ENCODE measurements at regions not wholly inside any gene's neighbourhood (a gene's known extent, or its start where the extent isn't known, plus 50 kb on each side); places are given as distances from the start of the nearest gene placed in this dataset.
"Not testable (repeated sequence)": the region's sequence is repeated elsewhere in the genome, so short reads cannot be mapped to it uniquely, and the experiment has no call there.

DNA sequence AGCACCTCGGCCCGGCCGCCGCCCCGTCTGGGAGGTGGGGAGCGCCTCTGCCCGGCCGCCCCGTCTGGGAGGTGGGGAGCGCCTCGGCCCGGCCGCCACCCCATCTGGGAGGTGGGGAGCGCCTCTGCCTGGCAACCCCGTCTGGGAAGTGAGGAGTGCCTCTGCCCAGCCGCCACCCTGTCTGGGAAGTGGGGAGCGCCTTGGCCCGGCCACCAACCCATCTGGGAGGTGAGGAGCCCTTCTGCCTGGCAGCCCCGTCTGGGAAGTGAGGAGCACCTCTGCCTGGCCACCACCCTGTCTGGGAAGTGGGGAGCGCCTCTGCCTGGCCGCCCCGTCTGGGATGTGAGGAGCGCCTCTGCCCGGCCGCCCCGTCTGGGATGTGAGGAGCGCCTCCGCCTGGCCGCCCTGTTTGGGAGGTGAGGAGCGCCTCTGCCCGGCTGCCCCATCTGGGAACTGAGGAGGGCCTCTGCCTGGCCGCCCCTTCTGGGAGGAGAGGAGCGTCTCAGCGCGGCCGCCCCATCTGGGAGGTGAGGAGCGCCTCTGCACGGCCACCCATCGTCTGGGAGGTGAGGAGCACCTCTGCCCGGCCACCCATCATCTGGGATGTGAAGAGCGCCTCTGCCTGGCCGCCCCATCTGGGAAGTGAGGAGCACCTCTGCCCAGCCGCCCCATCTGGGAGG lies 89.0 kb upstream of the SYT6 start:
- H3K36me3 Mint-ChIP-seq (ENCODE audit: insufficient read depth); H3K4me3 Mint-ChIP-seq; DNase-seq; ATAC-seq; H3K4me1 Mint-ChIP-seq (ENCODE audit: low read depth): not testable (repeated sequence)
- H3K9me3 Mint-ChIP-seq = peaks cover 16% of the 10 kb centered on the region
- H3K27me3 Mint-ChIP-seq (ENCODE audit: low read depth) = peaks cover 14% of the 10 kb centered on the region

DNA sequence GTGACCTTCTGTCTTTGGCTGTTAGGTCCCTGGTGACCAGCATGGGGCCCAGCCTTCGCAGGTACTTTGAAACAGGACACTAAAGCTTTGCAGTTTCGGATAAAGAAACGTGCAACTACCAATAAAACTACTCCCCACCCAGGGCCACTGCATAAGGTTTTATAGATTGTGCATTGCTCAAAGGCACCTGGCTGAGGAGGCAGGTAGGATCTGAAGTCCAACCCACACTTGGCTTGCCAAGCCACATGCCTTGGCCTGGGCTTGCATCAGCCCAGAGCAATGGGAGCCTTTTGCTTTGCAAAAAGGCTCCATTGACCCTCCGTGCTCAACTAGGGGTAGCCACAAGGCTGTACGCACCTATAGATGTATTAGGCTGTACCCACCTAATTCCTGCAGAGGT lies 84.4 kb upstream of the SYT6 start:
- peaks cover 1% of the 10 kb centered on the region for H3K36me3 Mint-ChIP-seq (ENCODE audit: insufficient read depth)
- peaks cover 2% of the 10 kb centered on the region for H3K4me1 Mint-ChIP-seq (ENCODE audit: low read depth)
- peaks cover 5% of the 10 kb centered on the region for H3K27me3 Mint-ChIP-seq (ENCODE audit: low read depth)
- DNase-seq (no peak), ATAC-seq (no peak)
- peaks cover 6% of the 10 kb centered on the region for H3K9me3 Mint-ChIP-seq
- H3K4me3 Mint-ChIP-seq = no peak overlapping the region

DNA sequence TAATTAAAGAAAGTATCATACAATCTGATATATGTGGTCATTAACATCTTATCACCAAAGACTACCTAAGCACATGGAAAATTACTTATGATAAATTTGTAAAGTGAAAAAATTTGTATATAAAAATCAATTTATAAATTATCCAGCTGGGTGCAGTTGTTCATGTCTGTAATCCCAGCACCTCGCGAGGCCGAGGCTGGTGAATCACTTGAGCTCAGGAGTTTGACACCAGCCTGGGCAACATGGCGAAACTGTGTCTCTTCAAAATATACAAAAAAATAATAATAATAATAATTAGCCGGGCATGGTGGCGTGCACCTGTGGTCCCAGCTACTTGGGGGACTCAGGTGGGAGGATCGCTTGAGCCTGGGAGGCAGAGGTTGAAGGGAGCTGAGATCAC lies 82.8 kb upstream of the SYT6 start:
- peaks cover 2% of the 10 kb centered on the region for H3K4me1 Mint-ChIP-seq (ENCODE audit: low read depth)
- peaks cover 6% of the 10 kb centered on the region for H3K9me3 Mint-ChIP-seq
- no peak for ATAC-seq
- no peak for DNase-seq
- peaks cover 1% of the 10 kb centered on the region for H3K36me3 Mint-ChIP-seq (ENCODE audit: insufficient read depth)
- no peak overlapping the region for H3K4me3 Mint-ChIP-seq
- H3K27me3 Mint-ChIP-seq (ENCODE audit: low read depth) = peaks cover 5% of the 10 kb centered on the region

DNA sequence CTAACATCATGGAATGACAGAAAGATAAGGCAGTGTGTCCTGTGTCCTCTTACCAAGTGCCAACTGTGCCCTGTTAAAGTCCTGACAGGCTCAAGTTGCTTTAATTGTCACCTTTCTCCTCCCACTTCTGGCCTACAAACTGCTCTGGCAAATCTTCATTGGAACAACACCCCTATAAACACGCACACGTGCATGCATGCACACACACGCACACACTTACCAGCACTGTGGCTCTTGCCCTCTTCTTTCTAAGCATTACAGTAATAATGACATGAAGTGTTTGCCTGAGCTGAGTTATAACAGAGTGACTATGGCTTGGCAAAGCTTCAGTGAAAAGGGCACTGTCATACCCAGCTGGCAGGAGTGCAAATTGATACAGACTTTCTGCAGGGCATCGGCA lies 82.3 kb upstream of the SYT6 start:
- Mint-ChIP-seq H3K4me1 (ENCODE audit: low read depth) (peaks cover 2% of the 10 kb centered on the region), H3K9me3 (peaks cover 4% of the 10 kb centered on the region), H3K36me3 (ENCODE audit: insufficient read depth) (peaks cover 1% of the 10 kb centered on the region), H3K27me3 (ENCODE audit: low read depth) (peaks cover 5% of the 10 kb centered on the region), H3K4me3 (no peak overlapping the region)
- ATAC-seq = no peak
- DNase-seq = no peak

DNA sequence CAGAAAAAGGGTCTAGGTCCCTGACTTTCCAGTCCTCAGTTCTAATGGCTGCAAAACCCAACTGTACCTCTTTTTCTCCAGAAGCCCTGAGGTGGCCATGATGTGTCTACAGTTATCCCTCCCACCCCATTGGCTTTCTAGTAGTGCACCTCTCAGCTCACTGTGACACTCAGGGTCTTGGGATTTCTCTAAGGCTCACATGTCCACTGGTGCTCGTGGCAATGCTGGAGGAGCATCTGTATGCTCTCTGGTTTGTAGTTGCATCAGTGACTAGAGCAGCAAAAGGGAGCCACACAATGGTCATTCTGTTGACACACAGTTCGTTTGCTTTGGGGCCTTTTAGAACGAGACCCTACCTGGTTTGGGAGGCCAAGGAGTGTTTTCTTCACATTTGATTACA lies 81.6 kb upstream of the SYT6 start:
- Mint-ChIP-seq H3K9me3 (no peaks in the 10 kb centered on the region), H3K36me3 (ENCODE audit: insufficient read depth) (no peaks in the 10 kb centered on the region), H3K4me3 (no peak overlapping the region), H3K4me1 (ENCODE audit: low read depth) (peaks cover 2% of the 10 kb centered on the region), H3K27me3 (ENCODE audit: low read depth) (peaks cover 5% of the 10 kb centered on the region)
- DNase-seq (no peak), ATAC-seq (no peak)

DNA sequence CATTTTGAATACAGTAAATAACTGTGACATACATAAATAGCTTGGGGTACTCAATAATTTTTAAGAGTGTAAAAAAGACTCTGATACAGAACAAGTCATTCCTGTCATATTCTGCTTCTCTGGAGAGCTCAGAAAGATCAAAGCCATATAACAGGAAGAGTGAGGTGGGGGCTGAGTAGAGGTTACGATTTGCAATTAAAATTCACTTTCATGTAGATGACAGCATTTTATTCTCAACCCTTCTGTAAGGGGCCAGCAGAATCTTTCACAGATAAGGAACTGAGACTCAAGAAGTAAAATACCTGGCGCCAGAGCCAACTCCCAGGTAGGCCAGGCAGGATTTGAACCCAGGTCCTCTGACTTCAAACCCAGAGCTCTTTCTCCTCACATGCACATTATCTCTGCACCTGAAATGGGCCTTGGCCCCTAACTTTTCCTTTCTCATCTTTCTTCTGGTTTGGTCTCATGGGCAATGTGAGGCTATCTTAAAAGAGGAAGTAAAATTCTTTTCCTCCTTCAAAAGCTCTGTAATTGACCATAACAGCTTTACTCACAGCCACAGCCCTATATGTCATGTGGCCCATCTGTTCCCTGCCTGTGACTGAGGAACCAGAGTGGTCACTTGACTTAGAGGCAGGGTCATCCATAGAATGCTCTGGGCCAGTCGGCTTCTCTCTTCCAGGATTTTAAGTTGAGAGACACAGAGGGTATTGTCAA lies 80.9 kb upstream of the SYT6 start:
- Mint-ChIP-seq H3K4me1 (ENCODE audit: low read depth) (peaks cover 2% of the 10 kb centered on the region), H3K9me3 (no peaks in the 10 kb centered on the region), H3K4me3 (no peak overlapping the region), H3K27me3 (ENCODE audit: low read depth) (peaks cover 5% of the 10 kb centered on the region), H3K36me3 (ENCODE audit: insufficient read depth) (no peaks in the 10 kb centered on the region)
- no peak for DNase-seq
- ATAC-seq = no peak

DNA sequence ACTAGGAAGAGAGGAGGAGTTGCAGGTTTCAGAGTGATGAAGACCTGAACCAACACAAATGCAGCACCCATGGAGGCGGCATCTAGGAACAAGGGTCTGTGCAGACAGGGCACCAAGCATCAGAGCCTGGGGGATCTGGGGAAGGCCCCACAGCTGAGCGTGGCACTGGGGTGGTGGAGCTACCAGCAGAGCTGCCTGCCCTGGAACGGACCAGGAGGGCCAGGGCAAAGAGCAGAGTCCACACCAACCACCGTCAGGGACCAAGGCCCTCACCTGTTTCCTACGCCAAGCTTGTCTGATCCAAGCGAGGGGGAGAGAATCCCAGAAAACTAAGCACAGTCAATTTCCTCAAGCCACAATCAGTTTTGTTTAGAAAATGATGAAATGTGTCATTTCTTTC lies 79.0 kb upstream of the SYT6 start:
- no peak overlapping the region for H3K4me3 Mint-ChIP-seq
- no peak for DNase-seq
- H3K4me1 Mint-ChIP-seq (ENCODE audit: low read depth) = peaks cover 2% of the 10 kb centered on the region
- no peaks in the 10 kb centered on the region for H3K36me3 Mint-ChIP-seq (ENCODE audit: insufficient read depth)
- peaks cover 2% of the 10 kb centered on the region for H3K27me3 Mint-ChIP-seq (ENCODE audit: low read depth)
- no peak for ATAC-seq
- no peaks in the 10 kb centered on the region for H3K9me3 Mint-ChIP-seq

DNA sequence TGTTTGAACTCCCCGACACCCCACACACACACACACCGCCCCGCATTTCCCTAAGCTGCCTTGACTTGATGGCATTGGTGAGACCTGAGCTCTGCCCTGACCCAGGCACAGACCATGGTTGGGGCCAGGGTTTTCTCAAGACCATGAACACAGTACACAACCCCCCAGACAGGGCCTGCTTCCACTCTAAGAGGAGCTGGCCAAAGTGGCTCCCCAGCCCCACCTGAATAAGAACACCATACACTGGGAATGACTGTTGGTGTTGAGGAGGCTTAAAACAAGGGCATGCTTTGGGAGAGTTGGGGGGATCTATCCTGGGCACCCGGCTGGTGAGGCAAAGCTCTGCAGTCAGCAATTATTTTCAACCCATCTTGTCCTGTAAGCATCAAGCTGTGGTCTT lies 77.6 kb upstream of the SYT6 start:
- DNase-seq = no peak
- H3K36me3 Mint-ChIP-seq (ENCODE audit: insufficient read depth) = no peaks in the 10 kb centered on the region
- peaks cover 2% of the 10 kb centered on the region for H3K4me1 Mint-ChIP-seq (ENCODE audit: low read depth)
- no peak overlapping the region for H3K4me3 Mint-ChIP-seq
- H3K9me3 Mint-ChIP-seq = no peaks in the 10 kb centered on the region
- peaks cover 2% of the 10 kb centered on the region for H3K27me3 Mint-ChIP-seq (ENCODE audit: low read depth)
- ATAC-seq = no peak

DNA sequence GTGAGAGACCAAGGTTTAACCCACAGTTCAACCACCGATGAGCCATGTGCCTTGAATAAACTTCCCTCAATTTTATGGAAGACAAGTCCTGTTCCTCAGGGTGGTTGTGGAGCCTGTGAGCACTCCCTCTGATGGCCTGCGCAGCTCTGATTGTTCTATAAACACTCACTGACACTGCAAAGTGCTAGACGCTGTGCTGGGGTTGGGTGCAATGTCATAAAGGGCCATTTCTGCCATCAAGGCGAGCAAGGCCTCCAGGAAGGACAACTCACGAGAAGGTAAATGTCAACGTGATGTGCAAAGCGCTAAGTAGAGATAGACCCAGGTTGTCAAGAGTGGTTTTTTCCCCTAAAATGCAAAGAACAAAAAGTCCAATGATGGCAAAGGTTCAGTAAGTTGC lies 75.7 kb upstream of the SYT6 start:
- ATAC-seq (no peak), DNase-seq (no peak)
- Mint-ChIP-seq H3K27me3 (ENCODE audit: low read depth) (peaks cover 2% of the 10 kb centered on the region), H3K4me1 (ENCODE audit: low read depth) (peaks cover 2% of the 10 kb centered on the region), H3K36me3 (ENCODE audit: insufficient read depth) (no peaks in the 10 kb centered on the region), H3K9me3 (no peaks in the 10 kb centered on the region), H3K4me3 (no peak overlapping the region)

DNA sequence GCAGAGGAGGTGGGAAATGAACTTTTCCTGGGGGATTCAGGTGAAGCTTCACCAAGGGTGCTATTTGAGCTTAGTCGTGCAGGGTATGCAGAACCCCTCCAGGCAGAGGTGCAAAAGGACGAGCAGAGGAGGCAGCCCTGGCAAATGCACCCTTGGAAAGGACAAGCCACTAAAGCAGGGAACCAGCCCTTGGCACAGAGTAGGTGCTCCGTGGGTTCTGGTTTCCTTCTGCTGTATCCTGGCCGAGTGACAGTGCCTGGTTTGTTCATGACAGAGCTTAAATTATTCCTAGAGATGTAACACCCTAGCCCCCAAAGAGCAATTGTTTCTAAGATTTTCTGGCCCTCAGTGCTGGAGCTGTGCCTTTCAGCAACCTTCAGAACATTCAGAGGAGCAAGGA lies 73.4 kb upstream of the SYT6 start:
- no peaks in the 10 kb centered on the region for H3K9me3 Mint-ChIP-seq
- H3K4me1 Mint-ChIP-seq (ENCODE audit: low read depth) = no peaks in the 10 kb centered on the region
- H3K36me3 Mint-ChIP-seq (ENCODE audit: insufficient read depth) = no peaks in the 10 kb centered on the region
- ATAC-seq = no peak
- peaks cover 2% of the 10 kb centered on the region for H3K27me3 Mint-ChIP-seq (ENCODE audit: low read depth)
- no peak for DNase-seq
- H3K4me3 Mint-ChIP-seq = no peak overlapping the region

DNA sequence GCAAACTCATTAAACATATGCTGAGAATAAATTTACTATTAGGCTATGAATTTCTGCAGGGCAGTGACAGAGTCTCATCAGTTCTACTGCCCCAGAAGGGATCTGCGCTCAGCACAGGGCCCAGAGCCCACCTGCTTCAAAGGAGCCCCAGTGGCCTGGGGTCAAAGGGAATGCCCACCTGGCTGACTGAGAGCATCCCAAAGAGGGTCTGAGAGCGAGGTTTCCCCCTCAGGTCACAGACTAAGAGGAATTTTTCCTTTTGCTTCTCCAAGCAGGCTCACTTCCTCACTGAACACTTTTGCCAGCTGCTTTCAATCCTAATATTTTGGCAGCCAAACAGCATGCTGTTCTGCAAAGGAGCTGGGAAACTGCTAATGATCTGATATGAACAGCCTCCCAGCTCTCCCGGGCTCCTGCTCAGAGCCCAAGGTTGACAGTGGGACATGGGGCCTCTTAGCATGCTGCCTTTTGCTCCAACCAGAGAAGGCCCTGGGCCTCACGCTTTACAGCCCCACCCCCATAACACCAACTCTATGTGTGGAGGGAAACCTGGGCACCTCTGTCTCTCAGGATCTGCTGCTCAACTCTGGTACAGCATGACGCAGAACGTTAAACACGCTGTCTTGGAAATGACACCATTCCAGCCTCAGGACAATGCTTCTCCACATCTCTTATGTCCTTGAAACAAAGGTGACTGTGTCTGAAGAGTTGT lies 70.7 kb upstream of the SYT6 start:
- Mint-ChIP-seq H3K36me3 (ENCODE audit: insufficient read depth) (no peaks in the 10 kb centered on the region), H3K27me3 (ENCODE audit: low read depth) (peaks cover 2% of the 10 kb centered on the region), H3K4me1 (ENCODE audit: low read depth) (no peaks in the 10 kb centered on the region), H3K9me3 (no peaks in the 10 kb centered on the region), H3K4me3 (no peak overlapping the region)
- ATAC-seq (no peak), DNase-seq (no peak)

DNA sequence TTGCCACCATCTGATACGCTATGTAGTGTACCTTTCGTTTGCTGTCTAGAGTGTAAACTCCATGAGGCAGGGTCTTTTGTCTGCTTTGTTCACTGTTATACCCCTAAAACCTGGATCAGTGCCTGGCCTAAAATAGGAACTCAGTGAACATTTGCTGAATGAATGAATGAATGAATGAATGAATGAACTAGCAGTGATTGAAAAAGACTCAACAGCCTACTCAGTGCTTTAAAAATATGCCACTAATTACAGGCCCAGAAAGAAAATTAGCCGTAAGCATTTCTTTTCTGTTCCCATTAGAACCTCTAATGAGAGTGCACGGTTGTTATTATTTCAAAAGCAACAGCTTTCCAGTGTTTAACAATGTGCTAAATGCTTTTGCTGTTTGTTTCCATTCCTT lies 69.3 kb upstream of the SYT6 start:
- no peak for DNase-seq
- peaks cover 2% of the 10 kb centered on the region for H3K27me3 Mint-ChIP-seq (ENCODE audit: low read depth)

DNA sequence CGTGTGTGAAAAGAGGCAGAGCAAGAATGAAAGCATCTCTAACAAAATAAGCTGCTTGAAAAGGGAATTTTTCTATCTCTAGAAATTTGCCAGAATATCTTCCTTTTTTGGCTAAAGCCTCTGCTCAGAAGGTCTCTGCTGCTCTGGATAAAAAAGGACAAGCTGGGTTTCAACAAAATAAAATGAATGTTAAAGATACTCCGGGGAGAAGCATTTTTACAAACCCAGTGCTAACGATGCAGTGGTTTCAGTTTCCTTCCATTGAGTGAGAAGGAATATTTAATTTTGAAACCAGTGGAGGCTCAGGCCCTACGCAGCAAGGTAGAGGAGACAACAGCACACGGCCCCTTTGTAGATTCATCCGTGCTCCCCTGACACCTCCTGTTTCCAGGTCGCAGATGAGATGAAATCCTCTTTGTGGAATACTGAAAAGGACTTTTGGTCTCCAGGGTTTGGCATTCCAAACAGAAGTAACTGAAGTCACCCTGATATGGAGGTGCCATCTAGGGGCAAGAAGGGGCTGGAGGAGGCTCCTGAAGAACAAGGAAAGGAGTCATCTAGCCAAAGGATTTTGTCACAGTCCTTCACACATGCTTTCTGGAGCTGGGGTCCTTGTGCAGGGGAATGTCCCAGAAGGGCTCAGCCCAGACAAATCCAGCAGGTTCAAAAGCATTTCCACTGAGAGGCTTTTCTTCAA lies 65.7 kb upstream of the SYT6 start:
- Mint-ChIP-seq H3K9me3 (no peaks in the 10 kb centered on the region), H3K4me3 (no peak overlapping the region), H3K4me1 (ENCODE audit: low read depth) (peaks cover 5% of the 10 kb centered on the region), H3K36me3 (ENCODE audit: insufficient read depth) (no peaks in the 10 kb centered on the region), H3K27me3 (ENCODE audit: low read depth) (peaks cover 2% of the 10 kb centered on the region)
- no peak for ATAC-seq
- no peak for DNase-seq

More for the DNA sequence above, 69.3 kb upstream of the SYT6 start:
- Mint-ChIP-seq H3K4me1 (ENCODE audit: low read depth) (peaks cover 5% of the 10 kb centered on the region), H3K4me3 (no peak overlapping the region), H3K9me3 (no peaks in the 10 kb centered on the region), H3K36me3 (ENCODE audit: insufficient read depth) (no peaks in the 10 kb centered on the region)
- no peak for ATAC-seq

DNA sequence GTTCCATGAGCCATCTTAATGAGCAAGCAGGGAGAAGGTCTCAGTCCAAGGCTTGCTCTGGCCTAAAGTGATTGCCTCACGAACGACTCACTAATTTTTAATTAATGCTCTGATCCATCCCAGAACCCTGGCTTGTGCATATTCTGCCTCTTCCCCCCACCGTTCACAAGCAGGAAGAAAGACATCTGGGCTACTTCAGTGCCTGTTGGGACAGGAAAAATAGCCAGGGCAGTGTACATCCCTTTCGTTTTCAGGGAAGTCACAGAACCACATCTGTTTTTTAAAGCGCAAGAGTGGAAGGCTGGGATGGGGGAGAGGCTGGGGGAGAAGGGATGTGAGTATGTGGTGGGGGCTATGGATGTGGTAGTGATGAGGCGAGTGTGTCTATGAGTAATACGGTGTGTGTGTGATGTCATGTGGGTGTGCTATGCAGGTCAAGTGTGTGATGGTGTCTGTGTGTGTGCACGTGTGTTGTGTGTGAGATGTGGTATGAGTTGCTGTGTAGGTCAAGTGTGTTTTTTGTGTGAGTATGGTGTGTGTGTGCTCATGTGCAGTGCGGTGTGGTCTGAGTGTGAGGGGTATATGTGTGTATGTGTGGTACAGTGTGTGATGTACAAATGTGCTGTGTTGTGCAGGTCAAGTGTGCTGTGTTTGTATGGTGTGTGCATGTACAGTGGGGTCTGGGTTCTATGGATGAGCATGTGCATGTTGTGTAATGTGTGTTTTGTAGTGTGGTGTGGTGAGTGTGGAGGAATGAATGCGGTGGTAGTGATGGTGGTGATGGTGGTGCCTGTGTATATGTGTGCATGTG lies 64.9 kb upstream of the SYT6 start:
- Mint-ChIP-seq H3K9me3 (no peaks in the 10 kb centered on the region), H3K27me3 (ENCODE audit: low read depth) (peaks cover 2% of the 10 kb centered on the region), H3K36me3 (ENCODE audit: insufficient read depth) (no peaks in the 10 kb centered on the region), H3K4me1 (ENCODE audit: low read depth) (peaks cover 5% of the 10 kb centered on the region), H3K4me3 (no peak overlapping the region)
- DNase-seq (no peak), ATAC-seq (no peak)
